SH-SY5Y (cell line): ENCODE measurements at regions not wholly inside any gene's neighbourhood (a gene's known extent, or its start where the extent isn't known, plus 50 kb on each side); places are given as distances from the start of the nearest gene placed in this dataset.

Experiments used
- GATA2 ChIP-seq: IDR thresholded peaks from 2 replicates; pipeline ENCODE4 v1.6.1; 2011; ENCODE audit warnings: mild to moderate bottlenecking, low read depth, low read length
- GATA3 ChIP-seq: IDR thresholded peaks from 2 replicates; pipeline ENCODE4 v1.6.1; 2011; ENCODE audit warnings: low read depth, mild to moderate bottlenecking, low read length, moderate library complexity

GRCh38 chr16:52741351-52741750 is 194.4 kb upstream of the TOX3 start:
- TF ChIP-seq GATA3 = no peak
- TF ChIP-seq GATA2 = no peak
